Prostate gland (tissue), 2 donors: ENCODE measurements at regions not wholly inside any gene's neighbourhood (a gene's known extent, or its start where the extent isn't known, plus 50 kb on each side); places are given as distances from the start of the nearest gene placed in this dataset.
"Not testable (repeated sequence)": the region's sequence is repeated elsewhere in the genome, so short reads cannot be mapped to it uniquely, and the experiment has no call there.

Source experiments
- CTCF ChIP-seq, 4 experiments: fragments of 200-600 bp in 2 of 4; fragments of 450-650 bp in 2 of 4; sonication (generic) in 2 of 4; IDR thresholded peaks; 1 replicate in 3 of 4; 2 replicates in 1 of 4; pipeline ENCODE4 v1.5.1; 2016 to 2019; ENCODE audit warnings: antibody characterized with exemption in 4 of 4, mild to moderate bottlenecking in 2 of 4, moderate library complexity in 2 of 4
- POLR2AphosphoS5 ChIP-seq: sonication (generic); formaldehyde crosslinking; IDR thresholded peaks from one replicate; pipeline ENCODE4 v1.6.1; 2017; ENCODE audit warnings: antibody characterized with exemption

- TF ChIP-seq POLR2AphosphoS5; CTCF (IDR thresholded peaks at IDR 0.05): not testable (repeated sequence)
These were observed 141.9 kb upstream of the SYNPR start for GRCh38 chr3:63136249-63136648.
